Stimulated activated CD8-positive, alpha-beta memory T cell treated with anti-CD3 and anti-CD28 coated beads, Interleukin-4, amount 100 ng/mL, for 24 hours (primary cell): ENCODE measurements at regions not wholly inside any gene's neighbourhood (a gene's known extent, or its start where the extent isn't known, plus 50 kb on each side); places are given as distances from the start of the nearest gene placed in this dataset.

ENCODE experiments used
- DNase-seq: peaks from one replicate; pipeline ENCODE4 v3.0.0-alpha.2; 2020; ENCODE audit warnings: low read depth

DNA sequence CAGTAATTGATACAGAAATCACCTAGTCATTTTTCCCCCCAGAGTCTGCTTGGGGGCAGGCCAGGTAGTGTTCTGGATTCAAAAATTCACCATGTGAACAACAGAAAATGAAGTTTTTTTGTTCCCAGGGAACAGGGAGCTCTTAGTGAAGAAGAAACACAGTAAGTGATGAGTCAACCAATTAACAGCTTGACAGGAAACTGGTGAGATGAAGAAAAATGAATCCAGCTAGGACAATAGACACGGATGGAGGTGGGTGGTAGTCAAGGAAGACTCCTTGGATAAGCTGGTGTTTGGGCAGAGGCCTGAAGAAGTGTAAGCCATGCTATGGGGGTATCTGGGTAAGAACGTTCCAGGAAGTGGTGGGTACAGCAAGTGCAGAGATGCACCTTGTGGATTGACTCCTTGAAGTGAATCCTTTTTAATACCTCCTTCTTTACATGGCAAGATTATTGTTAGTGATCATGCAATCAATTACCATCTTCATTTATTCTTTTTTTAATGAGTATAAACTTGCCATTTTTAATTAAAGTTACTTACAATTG, 339.9 kb upstream of the RGMA start:
- no peak for DNase-seq

DNA sequence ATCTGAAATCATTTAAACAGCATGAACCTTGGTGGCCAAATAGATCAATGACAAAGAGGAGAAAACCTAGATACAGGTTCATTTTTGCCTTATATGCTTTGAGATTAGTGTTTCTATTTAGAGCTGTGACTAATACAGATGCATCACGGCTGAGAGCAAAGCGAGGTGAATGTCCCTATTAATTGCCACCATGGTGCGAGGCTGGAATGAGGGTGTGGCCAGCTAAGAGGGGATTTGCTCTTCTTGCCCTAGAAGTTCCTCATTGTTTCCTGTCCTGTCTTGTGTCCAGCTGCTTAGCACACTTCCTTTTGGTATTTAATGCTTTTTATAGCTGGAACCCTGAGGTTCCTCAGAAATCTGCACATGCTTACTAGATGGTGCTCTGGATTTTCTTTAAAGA, 339.1 kb upstream of the RGMA start:
- DNase-seq: no peak

DNA sequence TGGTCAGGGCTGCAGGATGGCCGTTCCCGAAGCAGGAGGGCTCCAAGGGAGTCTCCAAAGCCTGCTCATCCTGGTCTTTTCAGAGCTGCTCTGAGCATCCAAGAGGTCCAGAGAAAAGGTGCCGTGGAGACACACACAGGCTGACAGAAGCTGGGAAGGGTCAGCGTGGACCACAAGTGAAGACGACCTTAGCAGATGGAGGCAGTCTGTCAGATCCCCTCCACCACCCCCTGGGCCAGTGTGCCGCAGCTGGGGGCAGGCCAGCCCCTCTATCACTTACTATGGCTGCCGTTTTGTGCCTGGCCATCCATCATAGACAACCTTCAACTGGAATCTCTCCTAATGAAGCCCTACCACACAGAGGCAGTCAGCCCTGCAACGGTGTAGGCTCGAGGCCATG, 335.1 kb upstream of the RGMA start:
- no peak for DNase-seq

DNA sequence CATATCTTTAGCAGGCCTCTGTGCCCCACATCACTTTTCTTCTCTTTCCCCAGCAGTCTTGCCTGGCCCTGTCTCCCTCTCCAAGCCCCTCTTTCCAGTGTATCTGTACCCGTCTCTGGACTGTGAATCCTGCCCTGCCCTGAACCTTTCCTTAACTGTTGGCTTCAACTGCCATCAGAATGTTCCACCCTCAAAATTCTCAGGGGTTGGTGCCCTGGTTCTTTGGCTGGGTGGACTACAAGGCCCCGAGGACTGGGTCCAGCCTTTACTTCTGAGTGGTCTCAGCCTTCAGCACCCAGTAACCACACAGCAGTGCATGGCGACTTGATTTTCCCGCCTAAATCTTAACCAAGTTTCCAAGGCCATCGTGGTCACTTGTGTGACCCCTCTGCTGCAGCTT, 333.5 kb upstream of the RGMA start:
- no peak for DNase-seq

DNA sequence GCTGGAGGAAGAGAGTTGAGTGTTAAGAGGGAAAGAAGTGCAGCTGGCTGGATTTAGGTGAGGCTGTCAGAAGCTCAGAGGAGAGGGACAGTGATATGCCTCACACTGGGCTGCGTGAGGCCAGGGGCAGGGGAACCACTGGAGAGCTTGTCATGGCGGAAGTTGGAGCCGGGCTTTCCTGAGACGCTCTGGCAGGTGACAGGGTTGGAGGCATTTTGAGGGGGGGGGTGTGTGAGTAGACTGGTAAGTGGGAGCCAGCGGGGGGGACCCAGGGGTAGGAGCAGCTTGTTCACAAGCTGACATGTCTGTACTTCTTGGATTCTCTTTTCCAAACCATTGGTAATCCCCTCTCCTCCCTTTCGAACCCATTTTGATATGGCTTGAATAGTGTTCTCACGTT, 331.5 kb upstream of the RGMA start:
- no peak for DNase-seq

DNA sequence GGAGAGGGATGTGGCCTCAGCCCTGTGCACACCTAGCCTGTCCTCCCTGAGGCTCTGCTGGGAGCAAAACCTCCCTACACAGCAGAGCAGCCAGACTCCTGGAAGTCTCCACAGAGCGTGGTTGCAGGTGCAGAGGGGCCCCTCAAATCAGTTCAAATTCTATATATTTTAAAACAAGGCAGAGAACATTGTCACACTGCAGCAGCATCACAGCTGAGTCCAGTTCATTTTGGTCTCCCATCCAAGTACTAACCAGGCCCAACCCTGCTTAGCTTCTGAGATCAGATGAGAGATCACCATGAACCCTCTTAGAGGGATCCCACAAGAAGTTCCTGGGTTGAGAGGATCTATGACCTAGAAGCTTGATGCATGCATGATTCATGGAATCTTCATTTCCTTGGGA, 331.0 kb upstream of the RGMA start:
- no peak for DNase-seq

DNA sequence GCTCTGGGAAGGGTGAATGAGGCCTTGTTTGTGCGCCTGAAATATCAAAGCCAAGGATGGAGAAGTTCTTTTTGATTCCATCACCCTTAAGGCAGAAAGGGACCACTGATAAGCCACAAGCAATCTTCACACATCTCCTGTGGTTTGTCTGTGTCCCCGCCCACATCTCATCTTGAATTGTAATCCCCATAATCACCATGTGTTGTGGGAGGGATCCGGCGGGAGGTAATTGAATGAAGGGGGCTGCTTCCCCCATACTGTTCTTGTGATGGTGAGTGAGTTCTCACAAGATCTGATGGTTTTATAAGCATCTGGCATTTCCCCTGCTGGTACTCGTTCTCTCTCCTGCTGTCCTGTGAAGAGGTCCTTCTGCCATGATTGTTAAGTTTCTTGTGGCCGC, 329.6 kb upstream of the RGMA start:
- DNase-seq: no peak

DNA sequence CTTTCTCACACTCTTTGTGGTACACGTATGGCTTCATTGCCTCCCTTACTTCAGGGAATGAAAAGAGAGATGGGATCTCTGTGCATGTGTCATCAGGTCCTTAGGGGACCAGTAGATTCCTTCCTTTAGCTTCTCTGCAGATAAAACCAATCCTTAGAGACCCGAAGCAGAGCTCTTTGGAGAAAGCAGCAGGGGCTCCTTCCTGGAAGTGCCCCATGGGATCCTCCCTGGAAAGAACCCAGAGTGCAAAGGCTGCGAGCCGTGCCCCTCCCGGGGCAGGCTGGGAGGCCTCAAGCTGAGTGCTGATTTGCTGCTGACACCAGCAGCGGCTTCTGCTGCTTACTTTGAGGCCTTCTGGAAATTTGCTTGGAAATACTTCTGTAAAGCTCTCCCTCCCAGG, 328.6 kb upstream of the RGMA start:
- no peak for DNase-seq

DNA sequence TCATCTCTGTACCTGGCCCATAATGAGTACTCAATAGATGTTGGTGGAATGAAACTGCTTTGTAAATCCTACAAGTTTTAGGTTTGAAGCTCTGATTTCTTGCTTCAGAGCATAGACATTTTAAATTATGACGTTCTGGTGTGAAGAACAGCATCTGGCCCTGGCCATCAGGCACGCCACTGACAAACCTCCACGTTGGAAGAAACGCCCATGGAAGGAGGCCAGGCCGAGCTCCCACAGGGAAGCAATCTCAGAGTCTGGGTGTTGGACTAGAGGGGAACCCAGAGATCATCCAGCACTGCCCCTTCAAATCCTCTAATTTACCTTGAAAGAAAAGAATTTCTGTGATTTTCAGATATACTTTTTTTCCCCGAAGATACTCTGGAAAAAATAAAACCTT, 328.1 kb upstream of the RGMA start:
- DNase-seq: no peak

DNA sequence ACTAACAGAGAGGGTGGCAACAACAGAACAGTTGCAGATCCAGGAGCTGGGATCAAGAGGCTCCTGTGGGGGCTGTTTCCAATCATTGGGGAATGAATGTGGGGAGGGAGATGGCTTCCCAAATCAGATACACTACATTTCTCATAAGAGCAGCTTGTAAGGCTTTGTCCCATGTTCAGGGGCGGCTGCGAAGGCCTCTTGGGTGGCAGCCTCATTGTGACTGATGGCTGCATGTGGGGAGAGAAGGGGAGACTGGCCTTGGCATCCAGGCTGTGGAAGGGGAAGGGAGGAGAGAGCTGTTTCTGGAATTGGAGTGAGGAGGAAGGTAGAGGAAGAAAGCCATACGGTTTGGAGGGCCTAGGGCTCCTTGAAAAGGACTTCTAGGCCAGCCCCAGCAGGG, 326.6 kb upstream of the RGMA start:
- DNase-seq: no peak

DNA sequence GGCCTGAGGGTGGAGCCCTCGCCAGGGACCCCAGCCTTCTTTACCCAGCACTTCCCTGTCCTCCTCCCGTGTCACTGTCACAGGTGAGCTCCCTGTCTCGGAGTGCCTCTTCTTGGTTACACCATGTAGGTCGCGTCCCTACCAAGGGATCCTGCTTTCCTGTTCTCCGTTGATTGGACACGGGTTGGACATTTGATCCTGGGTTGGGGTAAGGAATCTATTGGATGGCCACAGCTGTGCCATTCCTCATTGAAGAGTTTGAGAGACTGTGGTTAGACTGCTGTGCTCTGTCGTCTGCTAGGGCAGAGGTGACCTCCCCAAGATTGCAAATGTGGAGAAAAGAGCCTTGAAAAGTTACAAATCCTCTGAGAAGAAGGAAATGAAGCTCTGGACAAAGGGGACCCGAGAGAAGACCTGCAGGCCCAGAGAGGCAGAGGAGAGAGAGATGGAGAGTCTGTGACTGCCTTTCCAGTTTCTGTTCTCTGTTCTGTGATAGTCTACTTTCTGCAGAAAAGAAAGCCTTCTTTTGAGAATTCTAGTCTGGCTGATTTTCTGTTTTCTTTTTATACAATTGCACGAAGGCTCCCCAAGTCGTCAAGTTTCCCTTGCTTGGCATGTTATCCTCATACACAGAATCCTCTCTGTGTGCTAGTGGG, 325.7 kb upstream of the RGMA start:
- DNase-seq: no peak

DNA sequence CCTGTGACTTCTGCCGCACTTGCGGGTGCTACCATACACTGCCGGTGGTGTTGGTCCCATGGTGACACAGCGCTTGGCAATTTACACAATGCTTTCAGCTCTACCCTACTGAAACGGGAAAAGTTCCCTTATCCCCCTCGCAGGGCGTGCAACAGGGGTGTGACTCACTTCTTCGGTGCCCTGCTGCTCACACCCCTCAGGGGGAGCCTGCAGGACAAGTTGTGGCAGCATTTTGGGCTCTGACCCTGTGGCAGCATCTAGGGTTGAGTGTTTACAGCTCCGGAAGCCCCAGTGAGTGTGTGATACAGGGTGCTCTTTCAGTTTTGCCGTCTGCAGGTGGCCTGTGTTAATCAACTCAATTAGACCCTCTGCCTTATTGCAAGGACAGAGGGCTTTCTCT, 324.7 kb upstream of the RGMA start:
- no peak for DNase-seq

DNA sequence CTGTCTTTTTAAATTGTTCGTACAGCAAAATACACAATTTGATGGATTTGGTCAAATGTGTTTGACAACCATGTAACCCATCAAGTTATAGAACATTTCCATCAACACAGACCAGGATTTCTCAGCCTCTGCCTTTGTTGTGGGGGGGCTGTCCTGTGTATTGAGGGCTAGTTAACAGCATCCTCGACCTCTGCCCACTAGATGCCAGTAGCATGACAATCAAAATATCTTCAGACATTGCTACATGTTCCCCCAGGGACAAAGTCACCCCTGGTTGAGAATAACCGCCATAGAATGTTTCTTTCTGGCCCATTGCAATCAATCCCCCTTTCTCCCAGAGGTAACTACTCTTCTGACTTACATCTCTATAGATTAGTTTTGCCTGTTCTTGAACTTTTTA, 310.1 kb upstream of the RGMA start:
- DNase-seq: no peak

DNA sequence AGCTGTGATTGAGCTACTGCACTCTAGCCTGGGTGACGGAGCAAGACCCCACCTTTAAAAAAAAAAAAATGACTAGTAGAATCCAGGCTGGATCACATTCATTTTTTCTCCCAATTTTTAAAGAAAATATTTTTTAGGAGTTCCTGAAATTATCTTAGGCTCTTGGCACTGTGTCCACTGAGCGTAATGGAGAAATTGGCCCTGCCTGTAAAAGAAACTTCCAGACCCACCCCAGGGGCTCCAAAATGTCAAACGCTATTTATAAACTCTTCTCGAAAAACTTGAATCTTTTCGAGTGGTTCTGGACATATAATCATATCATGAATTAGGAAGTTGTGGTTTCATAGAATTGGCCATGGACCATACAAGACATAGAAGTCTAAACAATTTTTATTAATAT, 300.2 kb upstream of the RGMA start:
- no peak for DNase-seq

DNA sequence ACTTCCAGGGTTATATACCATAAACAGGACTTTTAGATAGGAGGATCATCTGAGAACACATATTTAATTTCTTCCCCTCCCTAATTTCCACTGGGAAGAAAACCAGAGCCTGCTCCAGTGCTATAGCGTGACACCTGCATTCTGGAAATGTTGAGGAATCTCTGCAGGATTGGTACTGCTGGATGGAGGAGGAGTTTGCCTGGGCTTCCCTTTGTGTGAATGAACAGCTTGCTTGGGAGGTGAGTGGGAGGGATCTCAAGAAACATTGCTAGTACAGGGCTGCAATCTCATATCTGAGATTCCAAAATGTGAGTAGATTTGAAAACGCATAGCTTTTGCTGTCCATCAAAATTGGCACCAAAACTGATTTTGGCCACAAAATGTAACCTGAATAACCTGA, 295.9 kb upstream of the RGMA start:
- no peak for DNase-seq

DNA sequence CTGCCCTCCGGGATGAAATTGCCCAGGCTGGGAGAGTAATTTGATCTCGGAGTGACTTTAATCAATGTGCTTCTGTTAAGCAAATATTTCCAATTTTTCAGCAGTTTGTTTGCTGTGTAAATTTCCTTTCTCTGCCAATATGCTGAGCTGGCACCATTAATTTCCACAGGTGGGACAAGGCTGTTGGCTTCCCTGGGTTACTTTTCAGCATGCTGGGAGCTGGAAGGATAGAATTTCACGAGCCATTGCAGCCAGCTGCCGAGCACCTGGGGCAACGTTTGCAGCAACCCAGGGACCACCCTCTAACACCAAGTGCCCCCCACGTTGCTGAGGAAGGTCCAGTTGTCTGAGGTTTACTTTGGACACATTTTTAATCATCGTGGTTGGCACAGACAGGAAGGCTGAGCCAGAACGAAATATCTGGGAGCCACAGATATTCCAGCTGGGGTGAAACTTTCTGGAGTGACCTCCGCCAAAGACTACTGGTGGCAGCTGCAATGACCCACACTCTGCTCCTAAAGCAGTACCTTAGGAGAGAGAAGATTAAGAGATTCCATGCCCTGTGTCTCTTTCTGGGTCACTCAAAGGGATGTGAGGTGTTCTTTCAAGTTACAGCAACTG, 293.3 kb upstream of the RGMA start:
- DNase-seq: no peak

DNA sequence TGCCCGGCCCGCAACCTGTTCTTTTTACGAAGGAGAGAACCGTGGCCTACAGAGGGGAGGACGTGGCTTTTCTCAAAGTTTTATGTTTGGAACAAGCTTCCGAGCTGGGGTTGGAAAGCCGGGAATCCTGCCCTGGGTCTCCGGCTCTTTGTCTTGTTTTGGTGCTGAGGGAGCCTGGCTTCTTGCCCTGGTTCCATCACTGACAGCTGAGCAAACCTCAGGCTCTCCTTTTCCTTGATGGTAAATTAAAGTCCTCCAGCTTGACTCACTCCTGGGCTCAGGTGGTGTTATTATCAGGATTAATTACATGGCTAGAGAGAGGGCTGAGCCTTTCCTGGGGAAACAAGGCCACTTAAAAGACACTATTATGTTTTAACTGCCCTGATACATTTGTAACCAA, 289.5 kb upstream of the RGMA start:
- no peak for DNase-seq

DNA sequence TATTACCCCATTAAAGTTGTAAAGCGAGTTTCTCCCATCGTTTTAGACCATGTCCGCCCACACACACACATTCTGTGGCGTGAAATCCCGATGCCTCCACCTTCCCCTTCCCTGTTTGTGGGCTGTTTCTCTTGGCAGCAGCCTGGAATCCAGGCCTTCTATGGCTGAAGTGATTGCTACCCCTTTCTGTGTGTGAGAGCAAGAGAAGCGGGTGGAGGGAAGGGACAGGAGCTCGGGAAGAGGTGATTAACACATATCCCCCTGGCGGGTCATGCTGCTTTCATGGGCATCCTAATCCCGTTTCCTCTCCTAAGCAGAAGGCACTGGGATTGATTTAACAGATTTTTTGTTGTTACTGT, 283.8 kb upstream of the RGMA start:
- no peak for DNase-seq

DNA sequence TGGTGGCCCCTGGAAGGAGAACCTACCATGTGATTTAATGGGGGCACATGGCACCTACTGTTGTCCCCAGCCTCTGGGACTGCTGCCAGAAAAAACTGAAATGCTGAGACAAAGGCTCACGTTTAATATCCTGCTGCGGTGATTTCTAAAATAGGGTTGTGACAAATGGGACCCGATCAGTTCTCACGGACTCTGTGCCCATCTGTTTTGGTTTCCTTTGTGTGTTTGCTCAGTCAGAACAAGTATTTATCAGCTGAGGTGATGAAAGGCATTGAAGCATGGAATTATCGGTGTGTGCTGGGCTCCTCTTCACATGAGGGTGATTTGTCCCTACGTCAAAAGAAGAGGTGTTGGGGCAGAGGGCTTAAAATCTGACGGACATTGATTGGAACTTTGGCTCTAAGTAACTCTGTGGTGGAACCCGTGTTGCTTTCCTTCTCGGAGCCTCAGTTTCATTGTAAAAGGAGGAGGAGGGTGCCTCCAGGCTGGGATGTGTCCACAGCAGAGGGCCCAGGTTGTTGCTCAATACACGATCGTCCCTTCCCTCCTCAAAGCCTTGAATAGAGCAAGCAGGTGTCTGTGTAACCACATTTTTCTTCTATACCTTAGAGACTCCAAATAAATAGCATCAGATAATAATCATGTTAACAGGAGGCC, 283.3 kb upstream of the RGMA start:
- no peak for DNase-seq

DNA sequence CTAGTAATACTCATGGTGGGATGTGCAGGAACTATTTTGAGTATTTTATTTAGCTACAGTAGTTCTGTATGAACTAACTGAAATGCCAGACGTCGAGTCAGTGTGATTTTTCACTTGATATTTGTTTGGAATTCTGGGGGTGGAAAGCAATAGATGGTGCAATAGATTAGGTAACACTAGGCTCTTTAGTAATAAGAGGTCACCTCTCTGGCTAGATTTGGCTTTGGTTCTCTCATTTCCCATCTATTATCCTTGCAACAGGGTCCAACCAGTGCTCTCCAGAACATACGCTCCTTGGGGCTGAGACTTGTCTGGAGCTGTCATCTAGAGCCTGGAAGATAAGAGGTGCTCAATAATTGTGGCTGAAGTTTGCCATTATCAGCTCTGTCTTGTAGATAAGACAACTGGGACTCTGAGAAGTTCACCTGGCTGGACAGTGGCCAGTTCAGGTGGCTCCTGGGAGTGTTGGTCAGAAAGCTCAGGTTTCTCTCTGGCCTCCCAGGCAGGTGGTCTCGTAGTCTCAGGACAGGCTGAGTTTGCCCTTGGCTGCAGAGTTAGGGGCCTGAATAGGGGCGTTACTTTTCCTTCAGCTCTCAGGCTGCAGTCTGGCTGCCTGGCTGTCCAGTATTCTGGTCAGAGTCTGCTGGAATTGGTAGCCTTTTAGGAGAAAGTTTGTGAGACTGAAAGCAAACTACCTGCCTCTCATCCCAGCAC, 277.5 kb upstream of the RGMA start:
- DNase-seq: no peak

DNA sequence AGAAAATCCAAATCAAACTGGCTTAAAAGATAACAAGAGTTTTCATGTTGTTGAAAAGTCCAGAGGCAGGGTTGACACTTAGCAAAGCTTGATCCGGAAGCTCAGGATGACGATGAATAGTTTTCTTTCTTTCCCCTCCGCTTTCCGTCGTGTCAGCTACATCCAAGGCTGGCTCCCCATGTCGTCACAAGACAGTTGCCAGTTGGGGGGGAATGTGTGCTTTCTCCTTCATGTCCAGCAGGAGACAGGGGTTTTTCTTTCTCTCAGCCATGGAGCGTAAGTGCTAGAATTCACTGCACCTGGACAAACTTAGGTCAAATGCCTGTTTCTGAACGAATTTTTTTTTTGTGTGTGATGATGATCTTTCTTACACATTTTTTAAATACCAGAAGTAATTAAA, 273.8 kb upstream of the RGMA start:
- no peak for DNase-seq

DNA sequence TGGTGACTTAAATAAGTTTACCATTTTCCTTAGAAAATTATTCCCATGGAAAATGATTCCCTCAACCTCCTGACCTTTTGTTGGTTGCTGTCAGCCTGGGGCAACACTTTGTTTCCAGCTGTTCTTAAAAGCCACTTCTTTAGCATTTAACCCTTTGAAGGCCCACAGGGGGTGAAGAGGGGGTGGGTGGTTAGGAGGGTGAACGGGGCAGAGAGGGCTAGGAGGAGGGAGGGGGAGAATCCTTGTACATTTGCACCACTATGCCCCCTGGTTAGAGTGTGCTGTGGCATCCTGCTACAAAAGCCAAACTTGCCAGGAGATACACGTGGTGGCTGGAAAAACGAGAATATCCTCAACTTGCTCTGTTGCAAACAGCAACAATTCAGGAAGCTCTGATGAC, 273.2 kb upstream of the RGMA start:
- no peak for DNase-seq

DNA sequence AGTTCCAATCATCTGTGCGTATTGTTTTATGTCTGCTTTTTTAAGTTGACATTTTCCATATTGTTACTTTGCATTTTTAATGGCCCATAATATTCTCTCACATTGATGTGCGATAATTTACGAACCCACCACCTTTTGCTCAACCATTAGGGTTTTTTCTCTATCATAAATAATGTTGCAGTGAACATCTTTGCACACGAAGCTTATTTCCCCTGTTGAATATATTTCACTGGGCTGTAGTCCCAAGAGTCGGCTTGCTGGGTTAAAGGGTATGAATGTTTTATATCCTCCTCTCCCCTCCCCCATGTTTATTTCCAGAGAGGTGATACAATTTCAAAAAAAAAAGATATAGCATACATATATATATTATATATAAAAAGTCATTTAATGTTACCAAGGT, 272.7 kb upstream of the RGMA start:
- no peak for DNase-seq
